Gastroesophageal sphincter (tissue), 4 donors: ENCODE measurements at regions not wholly inside any gene's neighbourhood (a gene's known extent, or its start where the extent isn't known, plus 50 kb on each side); places are given as distances from the start of the nearest gene placed in this dataset.

Source experiments
- ATAC-seq: fragments of 150-250 bp; one replicate; pipeline ENCODE4 v1.9.1; 2016; ENCODE audit warnings: mild to moderate bottlenecking, moderate library complexity
- H3K27ac ChIP-seq, 4 donors: fragments of 200-600 bp; sonication (generic) in 3 of 4; 1 replicate in 3 of 4; 2 replicates in 1 of 4; pipeline ENCODE4 v1.5.1; 2016 to 2019
- H3K27me3 ChIP-seq: fragments of 200-600 bp; sonication (generic); one replicate; pipeline ENCODE4 v1.5.1; 2019
- H3K36me3 ChIP-seq, 2 donors: fragments of 200-600 bp; sonication (generic); one replicate each; pipeline ENCODE4 v1.5.1; 2019; ENCODE audit warnings: control low read depth in 1 of 2
- H3K4me1 ChIP-seq, 3 donors: fragments of 200-600 bp; sonication (generic); 1 replicate in 2 of 3; 2 replicates in 1 of 3; pipeline ENCODE4 v1.5.1; 2016 to 2019; ENCODE audit warnings: control low read depth in 2 of 3
- H3K4me3 ChIP-seq, 2 donors: fragments of 200-600 bp; sonication (generic); one replicate each; pipeline ENCODE4 v1.5.1; 2019; ENCODE audit warnings: mild to moderate bottlenecking in 1 of 2, moderate library complexity in 1 of 2
- H3K9me3 ChIP-seq, 3 donors: fragments of 200-600 bp; sonication (generic); one replicate each; pipeline ENCODE4 v1.5.1; 2017 to 2019; ENCODE audit warnings: control low read depth in 2 of 3
- EP300 ChIP-seq: sonication (generic); formaldehyde crosslinking; IDR thresholded peaks from one replicate; pipeline ENCODE4 v1.6.1; 2017; ENCODE audit warnings: antibody characterized with exemption, mild to moderate bottlenecking
- POLR2A ChIP-seq, 2 donors: fragments of 450-650 bp; IDR thresholded peaks; one replicate each; pipeline ENCODE4 v1.6.1; 2017; ENCODE audit warnings: antibody characterized with exemption in 2 of 2, mild to moderate bottlenecking in 2 of 2, moderate library complexity in 1 of 2
- POLR2AphosphoS5 ChIP-seq: sonication (generic); formaldehyde crosslinking; IDR thresholded peaks from one replicate; pipeline ENCODE4 v1.6.1; 2017; ENCODE audit warnings: antibody characterized with exemption
- WGBS, 2 donors: methylation state at CpG; one replicate each; pipeline ENCODE4 v1.1.5; 2018; ENCODE audit warnings: low coverage in 1 of 2; 5-methylcytosine and 5-hydroxymethylcytosine counted together
- TF ChIP-seq, protein P1 (sequence below), 4 experiments: fragments of 200-600 bp in 2 of 4; fragments of 450-650 bp in 2 of 4; sonication (generic) in 1 of 4; IDR thresholded peaks; one replicate each; pipeline ENCODE4 v1.5.1; 2017 to 2019; ENCODE audit warnings: antibody characterized with exemption in 4 of 4, mild to moderate bottlenecking in 2 of 4, moderate library complexity in 2 of 4

DNA sequence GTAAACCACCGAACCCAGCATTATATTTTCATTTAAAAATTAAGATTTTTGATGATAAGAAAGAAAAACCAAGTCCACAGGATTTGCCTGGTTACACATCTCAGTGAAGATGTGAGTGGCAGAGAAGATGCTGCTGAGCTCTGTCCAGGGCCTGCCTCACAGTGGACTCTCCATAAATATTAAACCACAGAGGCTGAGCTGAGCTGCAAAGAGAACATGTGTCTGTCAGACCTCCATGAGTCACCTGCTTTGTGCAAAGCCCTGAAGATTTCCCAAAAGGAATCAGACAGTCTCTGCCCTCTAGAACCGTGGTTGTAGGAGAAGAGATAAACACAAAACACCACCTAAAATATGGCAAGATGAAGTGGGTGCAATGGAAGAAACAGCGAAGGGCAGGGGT is 127.2 kb upstream of the TSC22D1 start:
- H3K27me3 ChIP-seq = no peaks in the 10 kb centered on the region

DNA sequence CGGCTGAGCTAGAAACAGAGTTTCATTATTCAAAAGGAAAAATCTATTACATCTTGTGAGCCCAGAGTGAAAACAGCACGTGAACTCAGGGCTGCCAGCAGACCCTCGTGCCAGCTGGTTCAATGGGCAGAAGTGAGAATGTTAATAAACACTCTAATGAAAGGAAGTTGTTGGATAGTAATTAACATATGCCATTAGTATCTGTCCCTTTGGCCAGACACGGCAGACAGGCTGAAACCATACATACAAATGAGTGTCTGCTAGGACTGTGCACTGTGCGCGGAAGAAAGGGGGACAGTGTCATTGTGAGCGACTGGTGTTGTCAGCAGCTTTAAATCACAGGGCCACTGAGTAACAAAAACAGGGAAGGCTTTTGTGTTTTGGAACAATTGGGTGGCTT is 121.9 kb upstream of the TSC22D1 start:
- no peaks in the 10 kb centered on the region for H3K36me3 ChIP-seq
- H3K4me3 ChIP-seq = no peak overlapping the region
- no peak overlapping the region for H3K27ac ChIP-seq
- H3K9me3 ChIP-seq = no peaks in the 10 kb centered on the region
- no peaks in the 10 kb centered on the region for H3K27me3 ChIP-seq
- no peak for TF ChIP-seq EP300
- H3K4me1 ChIP-seq = no peaks in the 10 kb centered on the region
- no peak for ATAC-seq
- WGBS, 2 donors = 46 to 57% methylated on average over 6 to 7 of the region's 7 CpGs

More for the DNA sequence above, 127.2 kb upstream of the TSC22D1 start:
- Histone ChIP-seq H3K4me1 (no peaks in the 10 kb centered on the region), H3K4me3 (no peak overlapping the region), H3K27ac (no peak overlapping the region), H3K9me3 (no peaks in the 10 kb centered on the region), H3K36me3 (no peaks in the 10 kb centered on the region)
- WGBS, 2 donors = 90% methylated on average over 3 of the region's 3 CpGs; no CpG with 5 or more reads in 1 of the 2 donors
- ATAC-seq = no peak
- TF ChIP-seq POLR2A (IDR thresholded peaks at IDR 0.05) (no peak), POLR2AphosphoS5 (no peak), EP300 (no peak)
- TF ChIP-seq, protein P1, sequence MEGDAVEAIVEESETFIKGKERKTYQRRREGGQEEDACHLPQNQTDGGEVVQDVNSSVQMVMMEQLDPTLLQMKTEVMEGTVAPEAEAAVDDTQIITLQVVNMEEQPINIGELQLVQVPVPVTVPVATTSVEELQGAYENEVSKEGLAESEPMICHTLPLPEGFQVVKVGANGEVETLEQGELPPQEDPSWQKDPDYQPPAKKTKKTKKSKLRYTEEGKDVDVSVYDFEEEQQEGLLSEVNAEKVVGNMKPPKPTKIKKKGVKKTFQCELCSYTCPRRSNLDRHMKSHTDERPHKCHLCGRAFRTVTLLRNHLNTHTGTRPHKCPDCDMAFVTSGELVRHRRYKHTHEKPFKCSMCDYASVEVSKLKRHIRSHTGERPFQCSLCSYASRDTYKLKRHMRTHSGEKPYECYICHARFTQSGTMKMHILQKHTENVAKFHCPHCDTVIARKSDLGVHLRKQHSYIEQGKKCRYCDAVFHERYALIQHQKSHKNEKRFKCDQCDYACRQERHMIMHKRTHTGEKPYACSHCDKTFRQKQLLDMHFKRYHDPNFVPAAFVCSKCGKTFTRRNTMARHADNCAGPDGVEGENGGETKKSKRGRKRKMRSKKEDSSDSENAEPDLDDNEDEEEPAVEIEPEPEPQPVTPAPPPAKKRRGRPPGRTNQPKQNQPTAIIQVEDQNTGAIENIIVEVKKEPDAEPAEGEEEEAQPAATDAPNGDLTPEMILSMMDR (IDR thresholded peaks at IDR 0.05) = no peak

DNA sequence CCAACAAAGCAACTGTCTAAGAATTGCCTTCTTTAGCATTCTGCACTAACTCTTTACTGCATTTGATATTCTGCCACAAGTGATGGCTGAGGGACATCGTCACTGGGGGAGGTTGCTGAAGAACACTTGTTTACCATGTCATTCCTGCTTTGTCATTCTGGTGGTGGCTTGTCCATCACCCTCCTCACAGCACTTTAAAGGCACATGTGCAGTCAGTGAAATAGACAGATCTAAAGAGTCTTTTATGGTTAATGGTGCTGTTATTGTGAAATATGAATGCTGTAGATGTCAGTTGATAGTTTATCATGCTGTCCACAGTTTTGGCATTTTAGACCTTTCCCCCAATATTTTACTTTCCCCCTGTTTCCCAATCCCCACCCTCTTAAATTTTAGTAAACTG is 120.9 kb upstream of the TSC22D1 start:
- Histone ChIP-seq H3K36me3 (no peaks in the 10 kb centered on the region), H3K9me3 (no peaks in the 10 kb centered on the region), H3K4me3 (no peak overlapping the region), H3K27me3 (no peaks in the 10 kb centered on the region), H3K4me1 (no peaks in the 10 kb centered on the region), H3K27ac (no peak overlapping the region)
- no peak for ATAC-seq
- no peak for TF ChIP-seq POLR2AphosphoS5
- no peak for TF ChIP-seq EP300
- TF ChIP-seq, protein P1 (IDR thresholded peaks at IDR 0.05) = no peak
- no peak for TF ChIP-seq POLR2A (IDR thresholded peaks at IDR 0.05)
- WGBS, 2 donors = 70 to 78% methylated on average over 1 of the region's 1 CpG

DNA sequence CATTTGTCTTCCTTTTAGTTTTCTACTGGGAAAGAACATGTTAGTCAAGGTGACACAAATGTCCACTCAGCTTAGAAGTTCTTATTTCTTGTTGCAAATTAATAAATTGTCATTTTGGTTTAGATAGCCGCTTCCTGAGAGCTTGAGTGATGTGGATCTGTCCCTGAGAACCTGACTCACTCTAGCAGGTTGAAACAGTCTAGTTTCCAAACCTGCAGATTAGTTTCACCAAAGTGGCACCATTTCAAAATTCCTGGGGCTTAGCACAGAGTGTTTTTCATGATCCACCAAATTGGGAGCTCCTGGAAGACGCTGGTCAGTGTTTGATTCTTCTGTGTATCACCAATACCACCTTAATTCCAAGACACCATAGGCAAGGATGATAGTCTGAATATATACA is 119.4 kb upstream of the TSC22D1 start:
- no peak for ATAC-seq
- H3K4me3 ChIP-seq = no peak overlapping the region
- H3K36me3 ChIP-seq = no peaks in the 10 kb centered on the region
- TF ChIP-seq, protein P1 (IDR thresholded peaks at IDR 0.05) = no peak
- TF ChIP-seq EP300 = no peak
- TF ChIP-seq POLR2AphosphoS5 = no peak
- no peaks in the 10 kb centered on the region for H3K4me1 ChIP-seq
- H3K27ac ChIP-seq = no peak overlapping the region
- H3K27me3 ChIP-seq = no peaks in the 10 kb centered on the region
- WGBS, 2 donors = 80 to 83% methylated on average over 1 to 2 of the region's 2 CpGs
- H3K9me3 ChIP-seq = no peaks in the 10 kb centered on the region

DNA sequence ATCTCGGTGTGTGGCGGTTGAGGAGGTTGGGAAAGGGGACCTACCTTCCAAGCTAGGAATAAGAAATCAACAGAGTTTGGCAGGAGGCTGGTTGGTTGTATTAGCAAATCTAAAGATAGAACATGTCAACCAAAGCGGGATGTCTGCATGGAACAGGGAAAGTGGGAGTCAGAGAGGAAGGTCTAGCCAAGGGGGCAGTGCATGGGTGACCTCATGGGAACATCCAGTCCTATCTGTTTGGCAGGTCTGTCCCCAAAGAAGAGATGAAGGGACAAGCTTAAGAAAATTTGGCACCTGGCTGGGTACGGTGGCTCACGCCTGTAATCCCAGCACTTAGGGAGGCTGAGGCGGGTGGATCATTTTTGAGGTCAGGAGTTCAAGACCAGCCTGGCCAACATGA is 118.7 kb upstream of the TSC22D1 start:
- Histone ChIP-seq H3K4me3 (no peak overlapping the region), H3K27me3 (no peaks in the 10 kb centered on the region), H3K4me1 (no peaks in the 10 kb centered on the region), H3K9me3 (no peaks in the 10 kb centered on the region), H3K36me3 (no peaks in the 10 kb centered on the region), H3K27ac (no peak overlapping the region)
- 61 to 70% methylated on average over 4 to 6 of the region's 6 CpGs for WGBS, 2 donors
- TF ChIP-seq POLR2AphosphoS5 (no peak), POLR2A (IDR thresholded peaks at IDR 0.05) (no peak), EP300 (no peak)
- TF ChIP-seq, protein P1 (IDR thresholded peaks at IDR 0.05) = no peak
- ATAC-seq = no peak

DNA sequence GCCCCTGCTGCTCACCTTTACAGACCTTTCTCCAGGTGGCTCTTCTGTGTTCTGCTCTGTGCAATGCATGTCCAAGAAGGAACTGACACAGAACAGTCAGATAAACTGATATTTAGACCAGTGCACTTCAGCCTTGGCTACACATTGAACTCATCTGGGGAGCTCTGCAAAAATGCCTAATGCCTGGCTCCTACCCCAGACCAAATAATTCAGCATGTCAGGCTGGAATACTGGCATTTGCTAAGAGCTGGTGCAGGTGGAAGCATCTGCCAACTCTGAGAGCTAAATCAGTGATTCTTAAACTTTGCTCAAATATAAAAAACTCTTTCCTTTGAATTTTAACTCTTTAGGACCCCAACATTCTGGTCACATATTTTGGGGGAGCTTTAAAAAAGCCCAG is 118.2 kb upstream of the TSC22D1 start:
- ATAC-seq = no peak
- Histone ChIP-seq H3K36me3 (no peaks in the 10 kb centered on the region), H3K4me1 (no peaks in the 10 kb centered on the region), H3K9me3 (no peaks in the 10 kb centered on the region), H3K27me3 (no peaks in the 10 kb centered on the region), H3K4me3 (no peak overlapping the region), H3K27ac (no peak overlapping the region)
- TF ChIP-seq EP300 = no peak
- TF ChIP-seq, protein P1 (IDR thresholded peaks at IDR 0.05) = no peak
- TF ChIP-seq POLR2AphosphoS5 = no peak
- no peak for TF ChIP-seq POLR2A (IDR thresholded peaks at IDR 0.05)
